ENCODE measurements at regions not wholly inside any gene's neighbourhood (a gene's known extent, or its start where the extent isn't known, plus 50 kb on each side); places are given as distances from the start of the nearest gene placed in this dataset.

DNA sequence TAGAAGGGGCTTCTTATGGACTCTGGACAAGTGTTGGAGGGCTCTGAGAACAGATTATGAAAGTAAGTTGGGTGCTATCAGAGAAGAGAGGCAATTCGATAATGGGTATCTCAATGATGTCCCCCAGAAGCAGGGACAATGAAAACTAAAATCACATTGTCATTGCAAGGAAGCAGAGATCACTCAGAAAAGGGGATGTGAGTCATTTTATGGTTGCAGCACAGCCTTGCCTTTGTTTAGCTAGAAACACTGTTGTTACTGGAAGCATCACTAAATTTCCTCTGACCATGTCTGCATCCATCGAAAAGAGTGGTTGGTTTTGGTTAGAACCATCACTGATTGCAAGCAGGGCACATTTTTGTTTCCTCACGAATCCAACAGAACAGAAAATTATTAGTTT is 246.8 kb upstream of the NWD2 start:
- TF ChIP-seq, protein P1, sequence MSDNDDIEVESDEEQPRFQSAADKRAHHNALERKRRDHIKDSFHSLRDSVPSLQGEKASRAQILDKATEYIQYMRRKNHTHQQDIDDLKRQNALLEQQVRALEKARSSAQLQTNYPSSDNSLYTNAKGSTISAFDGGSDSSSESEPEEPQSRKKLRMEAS (IDR thresholded peaks at IDR 0.05; ENCODE audit: insufficient read depth, insufficient read length) = no peak
- TF ChIP-seq CTCF (IDR thresholded peaks at IDR 0.05; ENCODE audit: extremely low read depth in 1 of 2, insufficient read depth in 1 of 2, low read depth in 1 of 2, low read length in 2 of 2) = no peak
- no peak for TF ChIP-seq MYC (IDR thresholded peaks at IDR 0.05; ENCODE audit: low read depth, low read length)
- no peak for TF ChIP-seq POLR2A (IDR thresholded peaks at IDR 0.05; ENCODE audit: low read depth, low read length)
- TF ChIP-seq FOS (IDR thresholded peaks at IDR 0.05; ENCODE audit: borderline replicate concordance, insufficient read depth, low read length) = no peak
- TF ChIP-seq POLR2AphosphoS5 (IDR thresholded peaks at IDR 0.05; ENCODE audit: insufficient read depth, low read depth, low read length) = no peak
